Ascending aorta (tissue), 2 donors: ENCODE measurements at regions not wholly inside any gene's neighbourhood (a gene's known extent, or its start where the extent isn't known, plus 50 kb on each side); places are given as distances from the start of the nearest gene placed in this dataset.
"Not testable (repeated sequence)": the region's sequence is repeated elsewhere in the genome, so short reads cannot be mapped to it uniquely, and the experiment has no call there.

Experiments
- DNase-seq, 2 donors: peaks; one replicate each; pipeline ENCODE4 v3.0.0-alpha.2; 2019; ENCODE audit warnings: low spot score in 2 of 2
- H3K27ac ChIP-seq, 2 donors: fragments of 200-600 bp; sonication (generic); one replicate each; pipeline ENCODE4 v1.5.1; 2016 to 2017; ENCODE audit warnings: mild to moderate bottlenecking in 1 of 2
- H3K27me3 ChIP-seq: fragments of 200-600 bp; sonication (generic); one replicate; pipeline ENCODE4 v1.5.1; 2017
- H3K36me3 ChIP-seq, 2 donors: fragments of 200-600 bp; sonication (generic); one replicate each; pipeline ENCODE4 v1.5.1; 2016
- H3K4me1 ChIP-seq, 2 donors: fragments of 200-600 bp; sonication (generic); one replicate each; pipeline ENCODE4 v1.5.1; 2016 to 2017; ENCODE audit warnings: mild to moderate bottlenecking in 1 of 2
- H3K4me3 ChIP-seq, 2 donors: fragments of 200-600 bp; sonication (generic); one replicate each; pipeline ENCODE4 v1.5.1; 2016 to 2017; ENCODE audit warnings: mild to moderate bottlenecking in 1 of 2
- H3K9me3 ChIP-seq, 2 donors: fragments of 200-600 bp; sonication (generic); one replicate each; pipeline ENCODE4 v1.5.1; 2016
- CTCF ChIP-seq, 3 experiments: fragments of 200-600 bp in 2 of 3; fragments of 450-650 bp in 1 of 3; sonication (generic) in 2 of 3; IDR thresholded peaks; one replicate each; pipeline ENCODE4 v1.5.1; 2016 to 2019; ENCODE audit warnings: antibody characterized with exemption in 3 of 3, mild to moderate bottlenecking in 1 of 3, moderate library complexity in 1 of 3
- intact Hi-C: fragments of 100-400 bp; cut with DNase I; formaldehyde crosslinking; loops from one replicate; pipeline ENCODE4 v1.15.1; 2023

- no peak overlapping the region for H3K27ac ChIP-seq
- TF ChIP-seq CTCF (IDR thresholded peaks at IDR 0.05), result no peak
- no peak for DNase-seq
- no peaks in the 10 kb centered on the region for H3K9me3 ChIP-seq
- no peaks in the 10 kb centered on the region for H3K4me1 ChIP-seq
- H3K4me3 ChIP-seq, result no peak overlapping the region
- no peaks in the 10 kb centered on the region for H3K27me3 ChIP-seq
- intact Hi-C loops, result no loop called here
- no peaks in the 10 kb centered on the region for H3K36me3 ChIP-seq
Observed at GRCh38 chr6:103819509-103819908, 1040.2 kb downstream of the HACE1 start.

GRCh38 chr6:103812970-103813369 lies 1046.7 kb downstream of the HACE1 start:
- no peaks in the 10 kb centered on the region for H3K27me3 ChIP-seq
- no peaks in the 10 kb centered on the region for H3K4me1 ChIP-seq
- intact Hi-C loops, result no loop called here
- H3K36me3 ChIP-seq, result no peaks in the 10 kb centered on the region
- H3K4me3 ChIP-seq, result no peak overlapping the region
- DNase-seq, result no peak
- no peak overlapping the region for H3K27ac ChIP-seq
- no peaks in the 10 kb centered on the region for H3K9me3 ChIP-seq
- no peak for TF ChIP-seq CTCF (IDR thresholded peaks at IDR 0.05)

GRCh38 chr6:103801901-103802479 lies 1057.7 kb downstream of the HACE1 start:
- H3K27ac ChIP-seq, H3K27me3 ChIP-seq, H3K4me3 ChIP-seq, H3K36me3 ChIP-seq, DNase-seq, intact Hi-C loops, H3K4me1 ChIP-seq, H3K9me3 ChIP-seq: not testable (repeated sequence)

- no peak for DNase-seq
- intact Hi-C loops, result no loop called here
Observed at GRCh38 chr6:103799971-103800670, 1059.6 kb downstream of the HACE1 start.

GRCh38 chr6:103798166-103798565 lies 1061.6 kb downstream of the HACE1 start:
- no peaks in the 10 kb centered on the region for H3K36me3 ChIP-seq
- no peak for TF ChIP-seq CTCF (IDR thresholded peaks at IDR 0.05)
- no peaks in the 10 kb centered on the region for H3K27me3 ChIP-seq
- H3K4me3 ChIP-seq, result no peak overlapping the region
- H3K9me3 ChIP-seq, result no peaks in the 10 kb centered on the region
- intact Hi-C loops, result no loop called here
- H3K4me1 ChIP-seq, result no peaks in the 10 kb centered on the region
- H3K27ac ChIP-seq, result no peak overlapping the region
- no peak for DNase-seq

More at GRCh38 chr6:103799971-103800670, 1059.6 kb downstream of the HACE1 start:
- Histone ChIP-seq H3K4me3 (no peak overlapping the region), H3K36me3 (no peaks in the 10 kb centered on the region), H3K4me1 (no peaks in the 10 kb centered on the region), H3K27ac (no peak overlapping the region), H3K27me3 (no peaks in the 10 kb centered on the region), H3K9me3 (no peaks in the 10 kb centered on the region)
- TF ChIP-seq CTCF (IDR thresholded peaks at IDR 0.05), result no peak

GRCh38 chr6:103797738-103798137 lies 1062.0 kb downstream of the HACE1 start:
- intact Hi-C loops, result no loop called here
- Histone ChIP-seq H3K4me3 (no peak overlapping the region), H3K4me1 (no peaks in the 10 kb centered on the region), H3K9me3 (no peaks in the 10 kb centered on the region), H3K27me3 (no peaks in the 10 kb centered on the region), H3K27ac (no peak overlapping the region), H3K36me3 (no peaks in the 10 kb centered on the region)
- DNase-seq, result no peak
- TF ChIP-seq CTCF (IDR thresholded peaks at IDR 0.05), result no peak
